Type B pancreatic cell (in vitro differentiated cells): ENCODE measurements at regions not wholly inside any gene's neighbourhood (a gene's known extent, or its start where the extent isn't known, plus 50 kb on each side); places are given as distances from the start of the nearest gene placed in this dataset.

Experiments used
- DNase-seq: peaks from one replicate; pipeline ENCODE4 v3.0.0; 2021; ENCODE audit warnings: mixed read lengths; ENCODE audit not compliant: unreplicated experiment; ENCODE audit errors: extremely low spot score
- H3K27ac Mint-ChIP-seq: 2 replicates; pipeline ENCODE4 v1.8.0; 2021; ENCODE audit warnings: mild to moderate bottlenecking, mixed read lengths
- H3K27me3 Mint-ChIP-seq: 2 replicates; pipeline ENCODE4 v1.8.0; 2021; ENCODE audit warnings: mixed read lengths
- H3K36me3 Mint-ChIP-seq: 2 replicates; pipeline ENCODE4 v1.8.0; 2021; ENCODE audit warnings: mixed read lengths
- H3K4me1 Mint-ChIP-seq: one replicate; pipeline ENCODE4 v1.8.0; 2021; ENCODE audit warnings: mixed read lengths; ENCODE audit not compliant: unreplicated experiment
- H3K4me3 Mint-ChIP-seq: 2 replicates; pipeline ENCODE4 v1.8.0; 2021; ENCODE audit warnings: mild to moderate bottlenecking, mixed read lengths
- H3K9me3 Mint-ChIP-seq: 2 replicates; pipeline ENCODE4 v1.8.0; 2021; ENCODE audit warnings: mixed read lengths
- TF ChIP-seq, protein P1 (sequence below): fragments of 200-600 bp; sonication (generic); conservative IDR thresholded peaks from 2 replicates; pipeline ENCODE4 v1.5.0; 2021; ENCODE audit warnings: antibody characterized with exemption, mild to moderate bottlenecking

DNA sequence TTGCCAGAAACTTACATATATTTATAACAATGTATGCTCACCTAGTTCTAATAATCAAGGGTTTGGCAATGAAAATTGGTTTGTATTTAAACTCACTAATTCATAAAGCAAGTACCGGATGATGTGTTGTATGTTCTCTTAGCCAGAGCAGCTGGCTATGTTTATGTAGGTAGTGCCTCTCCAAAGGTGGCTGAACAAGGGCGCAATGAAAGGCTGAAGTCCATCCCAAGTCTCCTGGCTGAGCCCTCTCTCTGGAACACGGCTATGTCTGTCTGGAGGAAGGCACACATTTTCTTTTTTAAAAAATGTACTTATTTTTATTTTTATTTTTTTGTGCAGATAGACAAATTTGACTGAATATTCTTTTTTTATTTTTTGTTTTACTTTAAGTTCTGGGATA lies 141.2 kb upstream of the DAB2 start:
- H3K27ac Mint-ChIP-seq: no peak overlapping the region
- H3K4me3 Mint-ChIP-seq: no peak overlapping the region
- no peaks in the 10 kb centered on the region for H3K9me3 Mint-ChIP-seq
- no peaks in the 10 kb centered on the region for H3K36me3 Mint-ChIP-seq
- DNase-seq: no peak
- TF ChIP-seq, protein P1, sequence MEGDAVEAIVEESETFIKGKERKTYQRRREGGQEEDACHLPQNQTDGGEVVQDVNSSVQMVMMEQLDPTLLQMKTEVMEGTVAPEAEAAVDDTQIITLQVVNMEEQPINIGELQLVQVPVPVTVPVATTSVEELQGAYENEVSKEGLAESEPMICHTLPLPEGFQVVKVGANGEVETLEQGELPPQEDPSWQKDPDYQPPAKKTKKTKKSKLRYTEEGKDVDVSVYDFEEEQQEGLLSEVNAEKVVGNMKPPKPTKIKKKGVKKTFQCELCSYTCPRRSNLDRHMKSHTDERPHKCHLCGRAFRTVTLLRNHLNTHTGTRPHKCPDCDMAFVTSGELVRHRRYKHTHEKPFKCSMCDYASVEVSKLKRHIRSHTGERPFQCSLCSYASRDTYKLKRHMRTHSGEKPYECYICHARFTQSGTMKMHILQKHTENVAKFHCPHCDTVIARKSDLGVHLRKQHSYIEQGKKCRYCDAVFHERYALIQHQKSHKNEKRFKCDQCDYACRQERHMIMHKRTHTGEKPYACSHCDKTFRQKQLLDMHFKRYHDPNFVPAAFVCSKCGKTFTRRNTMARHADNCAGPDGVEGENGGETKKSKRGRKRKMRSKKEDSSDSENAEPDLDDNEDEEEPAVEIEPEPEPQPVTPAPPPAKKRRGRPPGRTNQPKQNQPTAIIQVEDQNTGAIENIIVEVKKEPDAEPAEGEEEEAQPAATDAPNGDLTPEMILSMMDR: no peak
- H3K4me1 Mint-ChIP-seq: peaks cover 8% of the 10 kb centered on the region
- H3K27me3 Mint-ChIP-seq: no peaks in the 10 kb centered on the region

DNA sequence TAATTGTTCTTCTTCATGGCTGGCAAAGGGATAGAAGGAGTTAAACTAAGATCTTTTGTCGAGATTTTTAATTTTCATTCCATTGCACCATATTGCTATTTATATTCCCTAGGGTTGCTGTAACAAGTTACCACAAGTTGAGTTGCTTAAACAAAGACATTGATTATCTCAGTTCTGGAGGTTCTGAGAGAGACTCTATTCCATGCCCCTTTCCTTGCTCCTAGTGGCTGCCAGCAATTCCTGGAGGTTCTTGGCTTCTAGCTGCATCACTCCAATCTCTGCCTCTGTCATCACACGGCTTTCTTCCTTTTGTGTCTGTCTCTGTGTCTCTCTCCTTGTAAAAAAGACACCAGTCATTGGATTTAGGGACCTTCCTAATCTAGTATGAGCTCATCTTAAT lies 136.6 kb upstream of the DAB2 start:
- no peaks in the 10 kb centered on the region for H3K36me3 Mint-ChIP-seq
- DNase-seq: no peak

DNA sequence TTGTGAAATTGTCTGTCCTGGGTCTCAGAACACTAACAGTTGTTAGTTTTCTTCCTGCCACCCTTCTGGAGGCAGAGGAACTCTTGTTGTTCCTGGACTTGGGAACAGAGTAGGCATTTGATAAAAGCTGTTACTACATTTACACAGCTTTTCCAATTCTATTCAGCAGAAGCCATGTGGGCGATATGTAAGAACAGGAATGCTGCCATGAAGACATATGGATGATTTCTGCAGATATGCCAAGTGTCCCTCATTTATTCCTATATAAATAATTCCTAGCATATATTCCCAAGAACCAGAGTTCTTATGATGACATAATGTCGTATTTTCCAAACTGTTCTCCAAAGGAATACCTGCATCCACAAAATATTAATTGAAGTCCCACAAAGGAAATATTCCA lies 135.9 kb upstream of the DAB2 start:
- Mint-ChIP-seq H3K4me3 (no peak overlapping the region), H3K27ac (no peak overlapping the region), H3K4me1 (no peaks in the 10 kb centered on the region), H3K9me3 (no peaks in the 10 kb centered on the region), H3K27me3 (no peaks in the 10 kb centered on the region), H3K36me3 (no peaks in the 10 kb centered on the region)
- TF ChIP-seq, protein P1: no peak
- DNase-seq: no peak

More for the DNA sequence above, 136.6 kb upstream of the DAB2 start:
- Mint-ChIP-seq H3K9me3 (no peaks in the 10 kb centered on the region), H3K27ac (no peak overlapping the region), H3K27me3 (no peaks in the 10 kb centered on the region), H3K4me3 (no peak overlapping the region), H3K4me1 (no peaks in the 10 kb centered on the region)
- TF ChIP-seq, protein P1: no peak

DNA sequence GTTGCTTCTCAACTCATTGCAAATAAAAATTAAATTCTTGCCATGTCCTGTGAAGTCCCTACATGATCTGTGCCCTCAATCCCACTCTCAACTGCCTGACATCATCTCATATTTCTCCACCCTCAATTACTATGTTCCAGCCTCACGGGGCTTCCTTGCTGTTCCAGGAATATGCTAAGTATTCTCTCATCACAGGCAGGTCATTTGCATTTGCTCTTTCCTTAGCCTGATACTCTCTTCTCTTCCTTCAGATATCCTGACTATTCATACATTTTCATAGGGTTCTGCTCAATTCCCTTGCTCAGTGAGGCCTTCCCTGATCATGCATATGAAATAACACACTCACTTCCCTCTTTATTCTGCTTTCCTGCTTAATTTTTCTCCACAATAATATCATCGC lies 135.1 kb upstream of the DAB2 start:
- Mint-ChIP-seq H3K27ac (no peak overlapping the region), H3K4me3 (no peak overlapping the region), H3K27me3 (no peaks in the 10 kb centered on the region), H3K4me1 (no peaks in the 10 kb centered on the region), H3K36me3 (no peaks in the 10 kb centered on the region), H3K9me3 (no peaks in the 10 kb centered on the region)
- no peak for DNase-seq
- TF ChIP-seq, protein P1: no peak

DNA sequence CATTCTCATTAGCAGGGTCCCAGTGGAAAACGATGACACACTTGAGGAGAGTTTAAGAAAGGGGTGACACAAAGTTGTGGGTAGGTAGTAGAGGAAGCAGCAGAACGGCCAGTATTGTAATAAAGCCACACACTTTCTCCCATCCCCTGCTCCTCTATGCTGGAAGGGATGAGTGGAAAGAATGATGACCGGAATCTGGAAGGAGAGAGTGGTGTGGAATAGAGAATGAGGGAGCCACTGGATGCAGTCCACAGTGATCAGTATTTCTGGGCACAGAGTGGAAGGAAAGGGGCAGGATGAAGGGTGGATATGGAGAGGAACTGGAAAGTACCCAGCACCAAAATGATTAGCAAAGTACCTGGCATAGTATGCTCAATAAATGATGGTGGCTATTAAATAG lies 133.8 kb upstream of the DAB2 start:
- H3K4me1 Mint-ChIP-seq: no peaks in the 10 kb centered on the region
- no peak overlapping the region for H3K27ac Mint-ChIP-seq
- H3K36me3 Mint-ChIP-seq: no peaks in the 10 kb centered on the region
- TF ChIP-seq, protein P1: no peak
- DNase-seq: no peak
- H3K9me3 Mint-ChIP-seq: no peaks in the 10 kb centered on the region
- no peak overlapping the region for H3K4me3 Mint-ChIP-seq
- H3K27me3 Mint-ChIP-seq: no peaks in the 10 kb centered on the region

DNA sequence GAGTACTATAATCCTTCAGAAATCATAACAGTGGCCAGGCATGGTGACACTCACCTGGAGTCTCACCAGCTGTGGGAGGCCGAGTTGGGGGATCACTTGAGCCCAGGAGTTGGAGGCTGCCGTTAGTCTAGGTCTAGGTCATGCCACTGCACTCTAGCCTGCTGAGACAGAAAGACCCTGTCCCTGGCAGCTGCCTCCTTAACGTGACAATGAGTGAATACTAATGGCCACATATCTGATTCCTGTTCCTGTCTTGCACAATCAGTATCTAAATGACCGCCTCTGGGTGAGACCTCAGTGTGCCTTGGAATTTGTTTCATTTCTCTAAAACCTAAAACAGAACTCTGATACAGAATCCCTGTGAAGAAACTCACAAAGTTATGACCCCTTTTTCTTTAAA lies 131.0 kb upstream of the DAB2 start:
- Mint-ChIP-seq H3K27me3 (no peaks in the 10 kb centered on the region), H3K4me1 (no peaks in the 10 kb centered on the region), H3K9me3 (no peaks in the 10 kb centered on the region), H3K27ac (no peak overlapping the region), H3K4me3 (no peak overlapping the region), H3K36me3 (no peaks in the 10 kb centered on the region)
- no peak for DNase-seq
- TF ChIP-seq, protein P1: no peak
